Urinary bladder (tissue), 3 donors: ENCODE measurements at regions not wholly inside any gene's neighbourhood (a gene's known extent, or its start where the extent isn't known, plus 50 kb on each side); places are given as distances from the start of the nearest gene placed in this dataset.
"Not testable (repeated sequence)": the region's sequence is repeated elsewhere in the genome, so short reads cannot be mapped to it uniquely, and the experiment has no call there.

Experiments used
- DNase-seq: peaks from one replicate; pipeline ENCODE4 v3.0.0-alpha.2; 2015; ENCODE audit errors: extremely low spot score
- H3K27ac ChIP-seq: one replicate; pipeline ENCODE4 v1.5.1; 2013; ENCODE audit warnings: low read depth, mild to moderate bottlenecking, moderate library complexity
- H3K36me3 ChIP-seq: one replicate; pipeline ENCODE4 v1.6.1; 2013; ENCODE audit warnings: mild to moderate bottlenecking, moderate library complexity; ENCODE audit not compliant: insufficient read depth
- H3K4me1 ChIP-seq: one replicate; pipeline ENCODE4 v1.6.1; 2013; ENCODE audit warnings: mild to moderate bottlenecking, moderate library complexity; ENCODE audit not compliant: insufficient read depth
- H3K4me3 ChIP-seq: one replicate; pipeline ENCODE4 v1.5.1; 2013; ENCODE audit warnings: low read depth, low read length
- WGBS: extraction: QIAGEN DNeasy Blood & Tissue Kit; methylation state at CpG from one replicate; pipeline ENCODE4 v1.1.7; 2013; 5-methylcytosine and 5-hydroxymethylcytosine counted together
- donor health status: healthy with polysubstance abuse.
- donor health status: healthy.

DNA sequence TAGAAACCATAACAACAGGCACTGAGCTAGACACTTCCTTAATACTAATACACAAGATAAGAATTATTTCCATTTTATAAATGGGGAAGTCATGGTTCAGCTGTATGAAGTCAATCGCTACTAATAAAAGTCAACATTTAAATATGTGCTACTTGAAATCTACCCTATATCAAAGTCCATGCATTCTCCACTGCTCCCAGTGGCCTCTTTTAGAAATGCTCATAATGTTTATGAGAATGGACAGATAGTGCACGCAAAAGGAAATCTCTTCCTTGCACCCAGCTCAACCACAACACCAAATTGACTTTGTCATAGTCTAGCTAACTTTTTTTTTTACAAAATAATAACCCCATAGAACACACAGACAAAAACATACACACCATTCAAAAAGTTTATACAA is 281.7 kb upstream of the CXADR start:
- DNase-seq: no peak
- no peaks in the 10 kb centered on the region for H3K4me1 ChIP-seq
- H3K27ac ChIP-seq: no peak overlapping the region
- 79% methylated on average over 2 of the region's 2 CpGs for WGBS
- H3K36me3 ChIP-seq: no peaks in the 10 kb centered on the region
- no peak overlapping the region for H3K4me3 ChIP-seq

DNA sequence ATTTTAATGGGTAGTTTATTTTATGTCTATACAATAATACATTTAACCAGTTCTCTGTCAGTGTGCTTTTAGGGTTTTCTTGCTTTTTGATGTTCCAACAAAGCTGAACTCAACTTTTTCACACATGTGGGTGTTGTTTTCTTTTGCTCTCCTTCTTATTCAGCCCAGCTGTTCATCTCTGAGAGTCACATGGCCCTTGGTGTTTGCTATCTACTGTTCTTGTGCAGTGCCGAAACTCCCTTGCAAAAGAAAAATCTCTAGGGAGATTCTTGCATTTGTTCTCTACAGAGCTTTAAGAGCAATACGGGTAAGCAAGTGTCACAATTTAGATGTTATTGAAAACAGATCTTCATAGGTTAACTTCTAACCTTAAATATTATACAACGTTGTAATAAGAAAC is 281.1 kb upstream of the CXADR start:
- no peaks in the 10 kb centered on the region for H3K4me1 ChIP-seq
- WGBS: 58% methylated on average over 3 of the region's 3 CpGs
- no peak for DNase-seq

DNA sequence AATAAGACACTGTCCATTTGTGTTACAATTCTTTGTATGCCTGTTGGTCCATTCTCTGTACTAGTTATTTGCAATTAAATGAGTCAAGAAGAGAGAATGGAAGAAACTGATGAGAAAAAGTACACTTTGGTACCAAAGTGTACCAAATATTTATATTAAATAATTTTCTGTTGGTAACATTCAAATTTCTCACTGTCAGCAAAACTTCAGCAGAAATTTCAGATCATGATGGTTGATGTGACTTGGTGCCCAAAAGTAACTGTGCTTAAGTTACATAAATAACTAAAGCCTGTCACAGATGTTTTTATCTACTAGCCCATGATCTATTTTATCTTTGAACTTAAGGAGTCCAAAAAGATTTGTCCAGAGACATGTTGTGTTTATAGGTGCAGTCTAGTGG is 274.4 kb upstream of the CXADR start:
- no peak for DNase-seq
- no peaks in the 10 kb centered on the region for H3K36me3 ChIP-seq
- no peak overlapping the region for H3K27ac ChIP-seq
- no peak overlapping the region for H3K4me3 ChIP-seq
- H3K4me1 ChIP-seq: no peaks in the 10 kb centered on the region

More for the DNA sequence above, 281.1 kb upstream of the CXADR start:
- Histone ChIP-seq H3K36me3 (no peaks in the 10 kb centered on the region), H3K4me3 (no peak overlapping the region), H3K27ac (no peak overlapping the region)

DNA sequence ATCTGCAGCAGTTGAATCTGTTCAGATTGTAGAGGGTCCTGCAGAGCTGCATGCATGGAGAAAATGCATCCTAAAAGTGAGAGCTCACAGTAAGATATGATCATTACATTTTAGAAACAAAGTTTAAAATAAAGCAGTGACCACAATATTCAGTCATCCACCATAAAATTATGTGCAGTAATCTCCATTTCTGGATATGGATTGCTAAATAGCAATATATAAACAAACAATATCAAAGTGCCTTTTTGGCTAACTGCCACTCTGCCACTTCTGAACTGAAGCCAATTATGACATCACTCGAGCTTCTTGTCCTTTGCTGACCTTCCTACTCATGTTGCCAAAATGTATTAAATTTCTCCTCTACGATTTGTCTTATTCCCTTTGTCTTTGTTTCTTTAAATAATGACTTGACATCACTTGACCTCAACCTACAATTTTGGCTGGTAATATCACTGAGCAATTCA is 262.0 kb upstream of the CXADR start:
- no peak for DNase-seq

DNA sequence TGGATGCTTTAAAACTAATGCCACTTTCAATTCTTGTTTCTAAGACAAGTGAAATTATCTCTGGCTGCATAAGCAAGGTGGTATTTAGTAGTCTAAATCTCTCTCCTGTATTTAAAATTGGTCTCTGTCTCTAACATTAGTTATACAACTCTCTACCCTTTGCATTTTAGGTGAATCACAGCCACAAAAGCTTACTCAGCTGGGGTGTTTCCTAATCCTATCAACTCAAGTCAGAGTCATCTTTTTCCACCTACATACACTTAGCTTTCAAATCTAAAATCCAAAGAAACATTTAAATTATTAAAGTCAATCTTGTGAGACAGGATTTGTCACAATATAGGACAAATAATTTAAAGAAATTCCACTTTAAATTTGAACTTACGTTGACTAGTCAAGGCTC is 255.1 kb upstream of the CXADR start:
- no peaks in the 10 kb centered on the region for H3K36me3 ChIP-seq
- WGBS: 98% methylated on average over 1 of the region's 1 CpG
- no peaks in the 10 kb centered on the region for H3K4me1 ChIP-seq
- H3K4me3 ChIP-seq: no peak overlapping the region
- DNase-seq: no peak
- no peak overlapping the region for H3K27ac ChIP-seq

More for the DNA sequence above, 262.0 kb upstream of the CXADR start:
- H3K36me3 ChIP-seq: no peaks in the 10 kb centered on the region
- no peak overlapping the region for H3K27ac ChIP-seq
- no peaks in the 10 kb centered on the region for H3K4me1 ChIP-seq
- H3K4me3 ChIP-seq: no peak overlapping the region
- 25% methylated on average over 2 of the region's 2 CpGs for WGBS

DNA sequence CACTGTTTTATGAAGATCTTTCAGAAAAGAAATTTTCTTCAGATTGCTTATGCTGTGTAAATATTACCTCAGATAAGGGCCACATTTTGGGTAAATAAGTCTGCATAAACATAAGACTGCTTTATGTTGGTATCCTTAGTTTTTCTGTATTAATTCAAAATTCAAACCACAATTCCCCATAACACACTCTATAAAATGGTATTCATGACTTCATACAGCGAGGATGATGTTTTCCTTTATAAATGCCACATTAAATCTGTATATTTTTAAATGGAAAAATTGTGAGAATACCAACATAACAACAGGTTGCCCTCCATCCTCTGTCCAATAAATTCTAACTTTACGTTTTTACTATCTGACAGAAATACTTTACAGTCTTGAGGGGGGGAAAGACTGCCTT is 248.7 kb upstream of the CXADR start:
- WGBS: 56% methylated on average over 2 of the region's 2 CpGs
- Histone ChIP-seq H3K4me3 (no peak overlapping the region), H3K4me1 (no peaks in the 10 kb centered on the region), H3K36me3 (no peaks in the 10 kb centered on the region), H3K27ac (no peak overlapping the region)
- no peak for DNase-seq

DNA sequence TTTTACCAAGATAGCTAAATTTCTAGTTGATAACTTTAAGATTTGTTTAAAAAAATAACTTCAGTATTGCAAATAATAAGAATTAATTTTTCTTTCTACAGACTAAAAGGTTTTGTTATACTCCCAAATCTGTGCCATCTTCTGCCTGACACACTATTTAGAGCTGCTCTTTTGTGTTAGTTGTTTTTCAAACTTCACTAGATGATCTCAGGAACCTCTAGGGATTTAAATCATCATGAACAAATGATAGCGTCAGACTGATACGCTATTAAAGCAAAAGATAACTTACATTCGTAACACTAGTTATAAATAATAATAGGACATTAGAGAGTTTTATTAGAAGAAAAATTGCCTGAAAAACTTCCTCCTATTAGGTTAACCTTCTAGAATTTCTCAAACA is 243.1 kb upstream of the CXADR start:
- WGBS: 39% methylated on average over 3 of the region's 3 CpGs
- Histone ChIP-seq H3K27ac (no peak overlapping the region), H3K4me1 (no peaks in the 10 kb centered on the region), H3K36me3 (no peaks in the 10 kb centered on the region), H3K4me3 (no peak overlapping the region)
- DNase-seq: no peak

DNA sequence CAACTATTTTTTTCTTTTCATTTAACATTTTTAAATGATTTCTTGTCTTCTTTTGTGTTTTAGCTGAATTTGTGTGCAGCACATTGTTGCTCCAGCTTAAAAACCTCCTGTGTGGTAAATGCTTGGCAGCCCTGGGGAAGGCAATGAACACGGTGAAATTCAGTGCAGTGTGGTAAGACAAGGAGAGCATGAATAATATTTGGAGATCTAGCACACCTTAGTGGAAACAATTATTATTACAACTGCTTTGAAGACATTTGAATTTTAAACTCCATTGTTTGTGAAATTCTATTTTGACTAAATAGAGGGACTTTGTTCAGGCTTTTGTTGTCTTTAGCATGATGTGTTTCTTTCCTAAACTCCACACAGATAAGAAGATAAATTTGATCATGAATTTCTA is 242.6 kb upstream of the CXADR start:
- Histone ChIP-seq H3K27ac (no peak overlapping the region), H3K4me1 (no peaks in the 10 kb centered on the region), H3K4me3 (no peak overlapping the region), H3K36me3 (no peaks in the 10 kb centered on the region)
- WGBS: 0% methylated on average over 1 of the region's 1 CpG
- peak; percentile 73 for DNase-seq

DNA sequence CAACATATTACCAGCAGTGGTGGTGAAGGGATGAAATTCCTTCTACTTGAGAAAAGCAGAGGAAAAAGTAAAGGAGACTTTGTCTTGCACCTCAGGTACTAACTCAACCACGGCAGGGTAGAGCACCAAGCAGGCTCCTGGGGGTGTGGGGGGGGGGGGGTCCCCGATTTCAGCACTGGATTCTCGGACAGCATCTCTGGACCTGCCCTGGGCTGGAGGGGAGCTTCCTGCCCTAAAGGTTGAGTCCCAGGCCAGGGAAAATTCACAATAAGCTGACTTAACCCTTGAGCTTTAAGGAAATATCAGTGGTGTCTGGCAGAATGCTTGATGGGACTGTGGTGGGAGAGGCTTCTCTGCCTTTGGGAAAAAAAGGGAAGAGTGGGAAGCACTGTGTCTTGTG is 233.2 kb upstream of the CXADR start:
- no peak overlapping the region for H3K4me3 ChIP-seq
- 80% methylated on average over 3 of the region's 3 CpGs for WGBS
- no peaks in the 10 kb centered on the region for H3K4me1 ChIP-seq
- H3K36me3 ChIP-seq: no peaks in the 10 kb centered on the region
- no peak overlapping the region for H3K27ac ChIP-seq
- DNase-seq: no peak

DNA sequence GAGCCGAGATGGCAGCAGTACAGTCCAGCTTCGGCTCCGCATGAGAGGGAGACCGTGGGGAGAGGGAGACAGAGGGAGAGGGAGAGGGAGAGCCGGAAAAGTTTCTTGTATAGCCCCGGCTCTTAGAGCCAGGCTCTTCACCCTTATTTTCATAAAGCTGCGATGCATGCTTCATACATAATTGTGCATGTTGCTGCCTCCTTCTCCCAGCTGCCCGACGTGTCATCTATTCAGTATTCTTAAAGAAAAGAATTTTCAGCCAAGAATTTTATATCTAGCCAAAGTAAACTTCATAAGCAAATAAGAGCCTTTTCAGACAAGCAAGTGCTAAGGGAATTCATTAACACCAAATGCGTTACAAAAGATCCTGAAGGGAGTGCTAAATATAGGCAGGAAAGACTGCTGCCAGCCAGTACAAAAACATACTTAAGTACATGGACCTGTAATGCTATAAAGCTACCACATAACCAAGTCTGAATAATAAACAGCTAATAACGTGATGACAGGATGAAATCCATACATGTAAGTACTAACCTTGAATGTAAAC is 219.8 kb upstream of the CXADR start:
- not testable (repeated sequence) for H3K4me1 ChIP-seq, H3K4me3 ChIP-seq, H3K36me3 ChIP-seq, DNase-seq, H3K27ac ChIP-seq
- WGBS: 84% methylated on average over 8 of the region's 11 CpGs

DNA sequence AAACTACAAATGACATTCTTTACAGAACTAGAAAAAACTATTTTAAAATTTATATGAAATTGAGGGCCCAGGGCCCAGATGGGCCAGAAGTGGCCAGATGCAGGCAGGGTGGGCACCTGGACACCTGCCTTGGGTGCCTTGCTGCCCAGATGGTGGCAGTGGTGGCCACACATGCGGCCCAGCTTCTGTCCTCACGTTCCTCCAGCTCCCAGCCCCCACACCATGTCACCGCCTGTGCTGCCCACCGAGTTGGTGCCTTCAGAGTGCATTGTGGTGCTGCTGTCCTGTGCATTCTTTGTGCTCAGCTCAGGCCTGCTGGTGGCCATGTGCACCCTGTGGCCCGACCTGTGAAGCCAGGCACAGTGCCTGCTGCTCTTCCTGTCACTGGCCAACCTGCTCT is 216.8 kb upstream of the CXADR start:
- H3K4me1 ChIP-seq: no peaks in the 10 kb centered on the region
- WGBS: 81% methylated on average over 5 of the region's 5 CpGs
- no peak overlapping the region for H3K4me3 ChIP-seq
- no peak for DNase-seq
- no peak overlapping the region for H3K27ac ChIP-seq
- no peaks in the 10 kb centered on the region for H3K36me3 ChIP-seq

DNA sequence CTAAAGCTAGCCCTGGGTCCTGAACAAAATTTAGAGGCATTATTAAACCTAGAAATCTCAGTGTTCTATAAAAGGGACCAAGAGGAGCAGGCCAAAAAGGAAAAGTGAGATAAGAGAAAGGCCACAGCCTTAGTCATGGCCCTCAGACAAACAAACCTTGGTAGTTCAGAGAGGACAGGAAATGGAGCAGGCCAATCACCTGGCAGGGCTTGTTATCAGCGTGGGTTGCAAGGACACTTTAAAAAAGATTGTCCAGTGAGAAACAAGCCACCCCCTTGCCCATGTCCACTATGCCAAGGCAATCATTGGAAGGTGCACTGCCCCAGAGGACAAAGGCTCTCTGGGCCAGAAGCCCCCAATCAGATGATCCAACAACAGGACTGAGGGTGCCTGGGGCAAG is 213.3 kb upstream of the CXADR start:
- DNase-seq, H3K36me3 ChIP-seq, H3K4me1 ChIP-seq, H3K4me3 ChIP-seq, H3K27ac ChIP-seq: not testable (repeated sequence)
- WGBS: 80% methylated on average over 1 of the region's 1 CpG

DNA sequence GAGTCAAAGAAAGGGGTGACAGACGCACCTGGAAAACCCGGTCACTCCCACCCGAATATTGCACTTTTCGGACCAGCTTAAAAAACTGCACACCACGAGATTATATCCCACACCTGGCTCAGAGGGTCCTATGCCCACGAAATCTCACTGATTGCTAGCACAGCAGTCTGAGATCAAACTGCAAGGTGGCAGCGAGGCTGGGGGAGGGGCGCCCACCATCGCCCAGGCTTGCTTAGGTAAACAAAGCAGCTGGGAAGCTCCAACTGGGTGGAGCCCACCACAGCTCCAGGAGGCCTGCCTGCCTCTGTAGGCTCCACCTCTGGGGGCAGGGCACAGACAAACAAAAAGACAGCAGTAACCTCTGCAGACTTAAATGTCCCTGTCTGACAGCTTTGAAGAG is 185.1 kb upstream of the CXADR start:
- DNase-seq, H3K4me3 ChIP-seq, H3K36me3 ChIP-seq, H3K4me1 ChIP-seq, H3K27ac ChIP-seq: not testable (repeated sequence)
- 87% methylated on average over 9 of the region's 9 CpGs for WGBS

DNA sequence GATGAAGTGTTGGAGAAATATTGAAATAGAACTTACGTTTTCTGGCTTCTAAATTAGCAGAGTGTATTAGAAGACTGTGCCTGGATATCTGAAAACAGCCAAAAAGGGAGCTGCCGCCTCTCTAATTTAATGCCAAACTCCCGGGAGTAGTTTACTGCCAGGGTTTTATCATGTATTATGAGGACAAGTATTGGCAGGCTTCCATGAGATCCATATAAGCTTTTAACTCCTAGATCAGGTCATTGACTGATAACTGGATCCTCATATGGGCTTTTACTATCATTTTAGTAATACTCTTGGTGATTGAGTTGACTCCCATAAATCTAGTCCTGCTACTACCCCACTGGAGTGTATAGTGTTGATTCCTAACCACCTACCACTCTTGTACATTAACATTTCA is 178.4 kb upstream of the CXADR start:
- Histone ChIP-seq H3K27ac (no peak overlapping the region), H3K36me3 (no peaks in the 10 kb centered on the region), H3K4me3 (no peak overlapping the region), H3K4me1 (no peaks in the 10 kb centered on the region)
- peak; percentile 32 for DNase-seq
- WGBS: 16% methylated on average over 3 of the region's 3 CpGs

DNA sequence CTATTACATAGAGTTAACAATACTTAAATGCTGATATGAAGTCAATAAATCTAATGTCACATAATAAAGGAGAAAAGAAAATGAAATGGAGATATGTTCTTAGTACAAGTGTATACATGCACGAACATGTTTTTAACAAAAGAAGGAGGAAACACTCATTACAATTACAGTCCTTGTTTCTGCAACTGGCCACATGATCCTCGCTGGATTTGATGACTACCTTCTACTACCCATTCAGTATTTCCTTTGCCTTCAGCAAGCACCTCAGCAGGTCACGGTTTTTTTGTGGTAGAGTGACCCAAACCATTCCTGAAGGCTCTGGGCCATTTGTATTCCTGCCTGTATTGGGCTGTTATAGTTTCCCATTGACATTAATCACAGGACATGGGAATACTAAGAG is 172.8 kb upstream of the CXADR start:
- no peak overlapping the region for H3K4me3 ChIP-seq
- no peaks in the 10 kb centered on the region for H3K36me3 ChIP-seq
- WGBS: 72% methylated on average over 3 of the region's 3 CpGs
- DNase-seq: no peak
- H3K27ac ChIP-seq: no peak overlapping the region
- no peaks in the 10 kb centered on the region for H3K4me1 ChIP-seq
